ENCODE measurements at regions not wholly inside any gene's neighbourhood (a gene's known extent, or its start where the extent isn't known, plus 50 kb on each side); places are given as distances from the start of the nearest gene placed in this dataset.

DNA sequence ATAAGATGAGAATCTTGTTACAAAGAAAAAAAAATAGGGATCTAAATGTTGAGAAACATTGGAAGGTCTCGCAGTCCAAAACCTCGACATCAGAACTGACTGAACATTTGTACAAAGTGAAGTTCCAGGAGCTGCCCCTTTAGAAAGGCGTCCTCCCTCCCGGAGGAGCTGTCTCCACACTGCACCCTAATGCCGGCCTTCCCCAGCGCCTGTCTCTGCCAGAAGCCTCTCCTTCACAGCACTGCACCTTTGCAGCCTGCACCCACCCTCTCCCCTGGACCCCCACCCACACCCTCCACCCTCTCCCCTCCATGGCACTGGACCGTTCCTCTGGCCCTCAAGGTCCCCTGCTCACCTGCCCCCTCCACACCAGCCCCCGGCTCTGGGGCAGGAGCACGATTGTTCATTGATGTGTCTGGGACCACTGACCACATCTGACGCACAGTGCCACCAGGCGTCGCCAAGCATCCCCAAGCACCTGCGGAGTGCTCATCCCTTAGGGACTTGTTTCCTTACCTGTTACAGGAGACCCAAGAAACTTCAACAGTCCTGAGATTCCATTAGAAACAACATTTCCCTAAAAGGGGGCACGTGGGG is 90.3 kb upstream of the SNTG2 start:
- DNase-seq (ENCODE audit: low spot score): no peak

DNA sequence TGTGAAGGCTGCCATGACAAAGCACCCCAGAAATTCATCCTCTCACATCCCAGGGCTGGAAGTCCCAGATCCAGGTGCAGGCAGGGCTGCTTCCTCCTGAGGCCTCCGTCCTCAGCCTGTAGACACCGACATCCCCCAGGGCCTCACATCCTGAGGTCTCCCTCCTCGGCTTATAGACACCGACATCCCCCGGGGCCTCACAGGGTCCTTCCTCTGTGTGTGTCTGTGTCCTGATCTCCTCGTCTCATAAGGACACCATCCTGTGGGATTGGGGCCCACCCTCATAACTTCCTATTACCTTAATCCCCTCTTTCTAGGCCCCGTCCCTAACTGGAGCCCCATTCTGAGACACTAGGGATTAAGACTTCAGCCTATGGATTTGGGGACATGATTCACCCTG is 92.0 kb upstream of the SNTG2 start:
- DNase-seq (ENCODE audit: low spot score): no peak

DNA sequence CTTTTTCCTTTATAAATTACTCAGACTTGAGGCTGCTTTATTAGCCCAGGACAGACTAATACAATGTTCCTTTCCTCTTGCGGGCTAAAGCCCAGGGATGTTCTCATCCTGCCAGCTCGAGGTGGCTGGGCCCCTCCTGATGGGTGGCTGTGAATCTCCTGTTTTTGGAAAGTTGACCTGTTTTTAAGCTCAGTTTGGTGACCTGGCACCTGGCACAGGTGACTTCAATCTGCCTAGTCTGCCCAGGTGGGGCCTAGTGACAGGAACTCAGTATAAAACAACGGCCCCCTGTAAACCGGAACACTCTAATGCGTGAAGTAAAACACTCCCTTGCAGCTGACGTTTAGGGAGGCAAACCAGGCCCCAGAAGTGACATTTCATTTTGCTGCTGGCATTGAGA is 92.7 kb upstream of the SNTG2 start:
- DNase-seq (ENCODE audit: low spot score): no peak

DNA sequence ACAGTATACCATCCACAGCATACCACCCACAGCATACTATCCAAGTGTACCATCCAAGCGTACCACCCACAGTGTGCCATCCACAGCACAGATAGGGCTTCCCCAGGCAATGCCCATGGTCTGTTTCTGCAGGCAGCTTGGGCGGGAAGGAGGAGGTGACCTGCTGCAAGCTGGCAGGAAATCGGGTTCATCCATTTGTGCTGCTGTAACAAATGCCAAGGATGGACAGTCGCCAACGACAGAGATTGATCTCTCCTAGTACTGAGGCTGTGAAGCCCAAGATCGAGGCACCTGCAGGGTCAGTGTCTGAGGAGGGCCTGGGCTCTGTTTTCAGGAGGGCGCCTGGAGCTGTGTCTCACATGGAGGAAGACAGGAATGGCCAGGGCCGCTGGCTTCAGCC is 93.6 kb upstream of the SNTG2 start:
- DNase-seq (ENCODE audit: low spot score): no peak

DNA sequence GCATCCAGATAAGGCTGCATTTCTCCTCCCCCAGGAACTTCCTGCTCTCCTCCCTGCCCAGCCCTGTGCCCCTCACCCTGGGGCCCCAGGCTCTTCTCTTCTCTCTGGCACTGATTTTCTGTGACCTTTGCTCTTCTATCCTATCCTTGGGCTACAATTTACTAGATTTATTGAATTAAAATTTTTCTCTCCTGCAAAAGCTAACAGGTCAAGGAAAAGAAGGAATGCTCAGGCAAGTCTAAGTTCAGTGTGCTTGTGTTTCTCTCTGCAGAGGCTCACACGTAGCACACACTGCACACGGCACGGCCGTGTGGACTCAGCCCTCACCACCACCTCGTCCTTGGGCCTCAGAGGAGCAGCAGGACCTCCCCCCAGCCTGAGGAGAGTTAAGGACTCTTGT is 94.2 kb upstream of the SNTG2 start:
- DNase-seq (ENCODE audit: low spot score): no peak

DNA sequence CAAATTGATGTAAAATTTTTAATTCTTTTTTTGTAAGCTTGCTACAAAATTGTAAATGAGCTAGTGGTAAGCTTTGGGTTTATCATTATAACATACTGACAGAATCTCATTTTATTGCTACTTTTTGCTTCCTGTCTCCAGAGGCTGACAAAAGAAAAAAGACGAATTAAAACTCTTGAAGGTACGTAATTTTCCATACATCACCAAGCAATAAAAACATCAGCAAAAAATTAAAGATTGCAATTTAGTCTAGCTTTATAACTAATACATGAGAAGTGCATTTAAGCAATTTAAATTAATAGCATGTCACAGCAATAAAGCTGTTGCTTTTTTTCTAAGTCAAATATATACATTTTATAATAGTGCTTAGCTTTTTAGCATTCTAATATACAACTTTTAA is 94.6 kb upstream of the SNTG2 start:
- no peak for DNase-seq (ENCODE audit: low spot score)

DNA sequence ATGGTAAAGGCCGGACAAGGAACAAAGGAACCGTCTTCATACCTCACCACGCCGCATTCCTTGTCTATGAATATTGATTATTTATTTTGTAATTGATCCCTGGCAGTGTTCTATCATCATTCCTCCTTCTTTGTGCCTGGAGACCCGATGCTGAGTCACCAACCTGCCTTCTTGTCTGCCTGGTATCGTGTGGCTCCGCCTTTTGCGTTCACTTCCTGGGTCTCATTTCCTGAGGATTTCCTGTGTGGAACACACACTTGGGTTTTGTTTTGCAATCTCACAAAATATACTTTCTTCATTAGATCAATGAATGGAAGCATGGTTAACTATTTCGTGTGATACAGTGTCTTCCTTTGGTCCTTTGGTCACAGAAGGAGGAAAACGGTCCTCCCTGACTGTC is 95.5 kb upstream of the SNTG2 start:
- DNase-seq (ENCODE audit: low spot score): no peak

DNA sequence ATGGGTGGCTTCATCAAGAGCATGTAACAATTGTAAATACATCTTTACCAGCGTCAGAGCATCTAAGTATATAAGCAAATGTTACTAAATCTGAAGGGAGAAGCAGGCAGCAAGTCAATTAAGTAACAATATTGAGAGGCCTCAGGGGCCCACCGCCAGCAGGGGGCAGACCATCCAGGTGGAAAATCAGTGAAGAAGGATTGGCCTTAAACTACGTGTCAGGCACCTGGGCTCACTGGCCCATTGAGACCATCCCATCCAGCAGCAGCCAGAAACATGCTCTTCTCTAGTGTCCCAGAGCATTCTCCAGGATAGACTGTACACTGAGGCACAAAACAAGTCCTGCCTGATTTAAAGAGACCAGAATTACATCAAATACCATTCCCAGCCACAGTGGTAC is 96.2 kb upstream of the SNTG2 start:
- DNase-seq (ENCODE audit: low spot score): no peak

DNA sequence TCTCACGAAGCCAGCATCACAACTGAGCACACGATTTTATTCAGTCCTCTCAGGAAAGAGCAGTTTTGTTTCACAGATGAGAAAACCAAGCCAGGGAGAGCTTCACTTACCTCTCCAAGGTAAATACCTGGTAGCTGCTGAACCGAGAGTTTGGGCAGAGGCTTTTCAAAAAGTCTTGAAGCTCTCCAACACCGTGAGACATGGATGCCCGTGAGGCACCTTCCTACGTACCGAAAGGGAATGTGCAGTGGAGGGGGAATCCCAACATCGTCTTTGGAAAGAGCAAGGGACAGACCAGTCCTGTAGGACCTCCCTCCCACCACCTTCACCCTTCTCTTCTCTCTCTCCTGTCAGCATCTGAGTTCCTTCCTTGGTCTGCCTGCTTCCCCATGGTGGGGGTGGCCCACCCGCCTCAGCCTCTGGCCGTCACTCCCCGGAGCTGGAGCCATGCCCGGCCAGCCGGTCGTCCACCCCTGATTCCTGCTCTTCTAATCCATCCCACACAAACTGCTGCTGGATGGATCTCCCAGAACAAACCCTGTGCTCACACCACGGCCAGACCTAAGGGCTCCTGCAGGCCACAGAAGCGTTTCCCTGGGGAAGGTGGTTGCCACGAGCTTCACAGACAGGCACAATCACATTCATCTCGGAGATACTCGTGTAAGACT is 97.3 kb upstream of the SNTG2 start:
- DNase-seq (ENCODE audit: low spot score): no peak

DNA sequence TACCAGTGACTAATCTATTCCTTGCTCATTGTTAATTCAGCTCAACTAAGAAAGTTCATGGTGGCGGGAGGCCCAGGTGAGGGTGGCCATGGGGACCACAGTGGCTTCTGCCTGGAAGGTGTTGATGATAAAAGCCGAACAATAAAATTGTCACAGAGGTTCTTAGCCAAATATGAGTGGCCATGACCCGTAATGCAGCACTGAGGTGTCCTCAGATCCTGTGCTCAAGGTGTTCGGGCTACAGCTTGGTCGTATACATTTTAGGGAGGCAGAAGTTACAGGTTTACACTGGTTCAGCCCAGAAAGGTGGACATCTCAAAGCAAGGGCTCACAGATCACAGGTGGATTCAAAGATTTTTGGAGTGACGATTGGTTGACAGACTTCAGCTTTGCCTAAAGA is 98.5 kb upstream of the SNTG2 start:
- no peak for DNase-seq (ENCODE audit: low spot score)

DNA sequence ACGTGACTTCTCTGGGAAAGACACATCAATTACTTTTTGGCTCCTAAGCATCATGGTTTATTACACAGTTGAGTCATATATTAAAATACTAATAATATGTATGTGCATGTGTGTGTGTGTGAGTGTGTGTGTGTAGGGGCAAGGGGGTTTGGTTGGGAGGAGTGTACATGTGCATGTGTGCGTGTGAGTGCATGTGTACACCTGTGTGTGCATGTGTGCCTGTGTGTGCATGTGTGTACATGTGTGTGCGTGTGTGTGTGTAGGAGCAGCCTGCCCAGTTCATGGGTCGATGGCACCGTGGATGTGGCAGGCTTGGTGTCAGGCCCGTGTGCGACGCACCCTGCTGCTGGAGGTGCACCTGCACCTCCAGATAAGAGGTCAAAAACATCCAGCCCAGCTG is 99.0 kb upstream of the SNTG2 start:
- DNase-seq (ENCODE audit: low spot score): no peak

DNA sequence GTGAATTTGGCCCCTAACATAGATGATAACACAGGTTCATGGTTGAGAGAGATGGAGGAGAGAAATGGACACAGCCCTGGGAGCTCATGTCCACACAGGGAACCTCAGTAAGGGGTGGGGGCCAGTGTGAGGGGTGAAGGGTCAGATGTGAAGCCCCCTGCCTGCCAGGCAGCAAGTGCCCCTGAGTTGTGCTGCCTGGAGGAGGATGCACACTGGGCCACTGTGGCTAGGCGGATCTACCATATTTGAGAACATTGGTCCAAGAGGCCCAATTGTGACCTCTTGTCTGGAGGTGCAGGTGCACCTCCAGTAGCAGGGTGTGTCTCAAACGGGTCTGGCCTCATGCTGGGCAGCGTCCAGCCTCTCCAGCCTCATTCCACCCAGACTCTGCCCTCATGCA is 99.6 kb upstream of the SNTG2 start:
- no peak for DNase-seq (ENCODE audit: low spot score)

DNA sequence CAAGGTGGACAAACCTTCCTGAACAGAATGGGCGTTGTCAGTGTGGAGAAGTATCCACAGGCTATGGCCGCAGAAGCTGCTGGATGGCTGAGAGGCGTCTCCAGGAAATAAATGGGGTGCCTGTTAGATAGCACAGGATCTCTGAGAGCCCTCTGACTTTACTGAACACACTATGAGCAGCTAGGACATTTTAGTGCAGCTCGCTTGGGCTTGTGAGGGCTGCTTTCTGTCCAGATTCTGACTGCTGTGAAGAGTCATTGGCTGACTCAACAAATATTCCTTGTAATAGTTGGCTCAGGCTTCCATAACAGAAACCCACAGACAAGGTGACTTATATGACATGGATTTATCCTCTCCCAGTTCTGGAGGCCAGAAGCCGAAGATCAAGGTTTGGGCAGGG is 100.2 kb upstream of the SNTG2 start:
- no peak for DNase-seq (ENCODE audit: low spot score)

DNA sequence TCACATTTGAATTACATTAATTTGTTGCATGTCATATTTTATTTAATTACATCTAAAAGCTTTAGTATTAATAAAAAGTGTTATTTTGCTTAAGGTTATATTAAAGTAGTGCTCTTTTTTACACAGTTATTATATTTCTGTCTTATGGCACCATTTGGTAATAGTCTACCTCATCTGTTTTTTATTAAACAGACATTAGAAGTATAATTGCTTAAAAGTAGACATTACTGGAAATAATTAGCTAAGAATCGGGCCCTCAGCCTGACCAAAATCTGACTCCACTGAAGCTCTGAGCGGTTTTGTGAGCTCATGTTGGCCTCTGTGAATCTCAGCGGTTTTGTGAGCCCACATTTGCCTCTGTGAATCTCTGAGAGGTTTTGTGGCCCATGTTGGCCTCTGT is 102.5 kb upstream of the SNTG2 start:
- no peak for DNase-seq (ENCODE audit: low spot score)

DNA sequence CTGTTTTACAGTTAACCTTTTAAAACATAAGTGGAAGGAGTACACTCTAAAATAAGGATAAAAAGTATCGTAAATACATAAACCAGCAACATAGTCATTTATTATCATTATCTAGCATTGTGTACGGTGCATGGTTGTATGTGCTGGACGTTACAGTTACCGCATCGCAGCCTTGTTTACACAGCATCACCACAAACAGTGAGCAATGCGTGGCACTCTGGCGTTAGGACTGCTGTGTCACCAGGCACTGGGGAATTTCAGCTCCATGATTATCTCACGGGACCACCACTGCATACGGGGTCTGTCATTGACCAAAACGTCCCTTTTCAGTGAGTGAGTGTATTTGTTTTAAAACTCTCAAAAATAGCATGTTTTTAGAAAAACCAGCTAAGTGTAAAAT is 103.0 kb upstream of the SNTG2 start:
- no peak for DNase-seq (ENCODE audit: low spot score)

DNA sequence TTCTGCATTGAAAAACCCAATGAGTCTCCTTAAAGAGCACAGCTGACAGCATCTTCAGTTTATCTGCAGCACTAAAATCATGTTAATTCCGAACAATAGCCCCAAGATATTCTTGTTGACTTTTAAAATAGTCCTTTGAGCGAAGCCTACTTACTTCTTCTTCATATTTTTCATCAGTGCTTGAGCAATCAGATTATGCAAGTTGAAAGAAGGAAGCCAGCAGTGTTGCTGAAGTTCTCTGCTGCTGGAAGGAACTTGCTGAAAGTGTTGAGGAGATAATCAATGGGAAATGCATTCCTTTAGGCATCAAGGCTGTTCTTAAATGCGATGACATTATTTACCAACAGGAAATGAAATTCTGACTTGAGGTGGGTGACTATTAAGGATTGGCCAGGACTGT is 105.9 kb upstream of the SNTG2 start:
- no peak for DNase-seq (ENCODE audit: low spot score)

DNA sequence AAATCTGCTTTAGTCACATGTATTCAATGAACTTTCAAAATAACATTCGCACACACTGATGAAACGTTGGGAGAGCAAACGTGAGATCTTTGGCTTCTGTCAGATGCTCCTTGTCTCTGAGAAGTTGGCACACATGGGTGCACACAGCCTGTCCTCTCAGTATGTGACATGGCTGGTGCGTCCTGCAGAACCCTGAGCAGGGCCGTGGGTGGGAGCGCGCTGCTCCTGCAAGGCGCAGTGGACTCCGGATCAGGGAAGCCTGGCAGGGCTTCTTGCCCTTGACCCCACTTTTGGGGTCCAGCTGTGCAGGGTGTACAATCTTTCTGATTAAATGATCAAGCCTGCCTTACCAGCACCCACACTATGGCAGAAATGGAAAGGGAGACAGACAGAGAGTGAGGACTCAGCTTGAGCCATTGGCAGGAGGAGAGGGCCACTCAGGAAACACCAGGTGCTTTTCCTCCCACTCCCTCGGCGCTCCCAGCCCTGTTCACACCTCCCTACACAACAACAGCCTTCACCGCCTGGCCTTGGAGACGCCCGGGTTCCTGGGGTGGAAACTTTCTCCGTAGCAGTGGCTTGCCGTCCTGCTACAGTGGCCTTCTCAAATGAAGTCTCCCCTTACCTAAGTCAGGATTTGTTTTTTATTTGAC is 108.4 kb upstream of the SNTG2 start:
- DNase-seq (ENCODE audit: low spot score): no peak

DNA sequence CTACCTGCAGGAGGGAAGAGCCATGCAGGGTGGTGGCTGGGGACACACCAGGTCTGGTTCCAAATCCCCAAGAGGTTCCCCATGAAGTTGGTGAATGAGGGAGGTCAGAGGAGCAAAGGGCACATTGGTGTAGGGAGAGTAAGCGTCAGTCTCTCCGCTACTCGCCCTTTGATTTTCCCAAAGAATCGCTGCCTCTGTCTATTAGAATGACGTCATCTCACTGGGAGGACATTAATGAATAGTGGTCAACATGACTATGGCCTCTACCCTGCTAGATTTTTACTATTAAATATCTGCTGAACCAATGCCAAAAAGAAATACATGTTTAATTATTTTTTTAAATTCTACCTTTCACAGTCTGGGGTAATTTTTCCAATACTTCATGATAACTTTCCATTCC is 109.6 kb upstream of the SNTG2 start:
- DNase-seq (ENCODE audit: low spot score): no peak

DNA sequence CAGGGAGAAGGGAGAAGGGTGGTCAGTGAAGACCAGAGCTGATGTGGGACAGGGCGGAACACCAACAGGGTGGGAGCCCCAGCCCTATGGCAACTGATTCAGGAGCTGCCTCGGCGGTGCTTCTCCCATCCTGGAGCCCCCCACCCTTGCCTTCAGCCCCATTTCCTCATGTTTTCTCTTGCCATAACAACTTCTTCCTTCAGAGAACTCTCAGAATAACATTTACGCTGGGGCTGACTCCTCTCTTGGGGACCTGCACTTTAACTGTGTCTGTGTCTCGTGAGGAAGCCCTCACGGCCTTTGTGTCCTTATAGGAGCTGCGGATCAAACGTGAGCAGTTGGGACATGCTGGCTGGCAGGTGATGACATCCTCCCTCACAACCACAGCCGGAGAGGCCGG is 116.4 kb upstream of the SNTG2 start:
- no peak for DNase-seq (ENCODE audit: low spot score)

DNA sequence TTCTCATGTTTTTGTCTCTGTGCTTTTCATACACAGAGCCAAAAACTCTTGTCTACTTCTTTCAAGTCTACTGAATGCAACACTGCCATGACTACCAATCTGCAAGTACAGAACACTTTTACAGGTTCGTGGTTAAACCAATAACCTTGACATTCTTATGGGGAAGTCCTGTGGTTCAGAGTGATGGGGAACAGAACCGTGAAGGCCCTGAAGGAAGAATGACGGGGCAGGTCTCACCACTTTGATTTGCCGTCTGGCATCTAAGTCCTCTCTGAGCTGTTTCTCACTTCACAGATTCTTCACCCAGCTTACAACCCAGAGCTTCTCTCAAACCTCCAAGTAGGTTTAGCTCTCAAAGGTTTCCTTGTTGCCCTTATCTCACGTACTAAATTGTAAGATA is 117.5 kb upstream of the SNTG2 start:
- no peak for DNase-seq (ENCODE audit: low spot score)

DNA sequence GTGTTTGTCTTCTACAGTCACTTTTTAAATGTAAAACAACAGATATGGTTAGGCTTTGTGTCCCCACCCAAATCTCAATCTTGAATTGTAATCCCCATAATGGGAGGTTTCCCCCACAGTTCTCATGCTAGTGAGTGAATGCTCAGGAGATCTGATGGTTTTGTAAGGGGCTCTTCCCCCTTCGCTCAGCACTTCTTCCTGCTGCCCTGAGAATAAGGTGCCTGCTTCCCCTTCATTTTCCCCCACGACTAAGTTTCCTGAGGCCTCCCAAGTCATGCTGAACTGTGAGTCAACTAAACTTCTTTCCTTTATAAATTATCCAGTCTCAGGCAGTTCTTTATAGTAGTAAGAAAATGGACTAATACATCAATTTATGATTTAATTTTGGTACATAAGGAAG is 118.0 kb upstream of the SNTG2 start:
- no peak for DNase-seq (ENCODE audit: low spot score)

DNA sequence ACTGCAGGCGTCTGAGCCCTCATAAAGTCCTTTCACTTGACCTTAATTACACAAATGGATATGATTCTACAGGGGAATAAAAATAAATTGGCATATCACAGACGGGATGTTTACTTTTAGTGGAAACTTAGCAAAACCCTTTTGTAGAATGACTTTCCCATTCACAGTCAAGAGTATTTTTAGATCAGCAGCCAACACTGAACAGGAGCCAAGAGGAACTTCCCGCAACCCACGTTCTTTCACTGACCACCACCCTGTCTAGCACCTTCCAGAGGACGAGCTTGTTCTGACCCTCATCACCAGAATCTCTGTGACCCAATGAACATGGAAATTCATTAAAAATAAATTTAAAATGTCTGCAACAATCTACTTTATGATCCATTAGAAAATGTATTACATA is 119.0 kb upstream of the SNTG2 start:
- DNase-seq (ENCODE audit: low spot score): no peak

DNA sequence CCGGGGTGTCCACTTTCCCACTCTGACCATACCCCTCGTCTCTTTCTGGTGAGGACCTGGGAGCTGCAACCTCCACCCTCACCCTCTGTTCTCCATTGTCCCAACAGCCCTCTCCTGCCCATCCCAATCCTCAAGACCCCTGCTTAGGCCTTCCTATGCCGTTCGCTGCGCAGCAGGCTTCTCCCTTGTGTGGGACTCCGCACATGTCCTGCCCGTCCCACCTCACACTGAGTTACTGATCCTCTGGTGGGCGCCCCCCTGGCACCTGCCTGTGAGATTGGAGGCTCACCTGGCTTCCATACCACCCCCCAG is 119.5 kb upstream of the SNTG2 start:
- DNase-seq (ENCODE audit: low spot score): no peak
